GM23338 (cell line): ENCODE measurements at regions not wholly inside any gene's neighbourhood (a gene's known extent, or its start where the extent isn't known, plus 50 kb on each side); places are given as distances from the start of the nearest gene placed in this dataset.

Experiments
- ATAC-seq: fragments of 200-7000 bp; cut with Tn5 transposase; 3 replicates; pipeline ENCODE4 v1.9.1; 2020
- DNase-seq: peaks from one replicate; pipeline ENCODE4 v3.0.0-alpha.2; 2015; ENCODE audit warnings: low spot score
- H2AFZ ChIP-seq: fragments of 200-600 bp; sonication (generic); 2 replicates; pipeline ENCODE4 v1.8.0; 2016; ENCODE audit warnings: antibody characterized with exemption, mild to moderate bottlenecking, moderate library complexity
- H3F3A ChIP-seq: fragments of 200-600 bp; sonication (generic); replicated peaks from 2 replicates; pipeline ENCODE4 v1.8.0; 2017; ENCODE audit warnings: antibody characterized with exemption, mixed run types, low read depth
- H3K27ac ChIP-seq: fragments of 200-600 bp; sonication (generic); 2 replicates; pipeline ENCODE4 v1.6.1; 2016; ENCODE audit warnings: low read depth
- H3K27me3 ChIP-seq: fragments of 200-600 bp; sonication (generic); 2 replicates; pipeline ENCODE4 v1.8.0; 2016; ENCODE audit warnings: mild to moderate bottlenecking, mixed run types, moderate library complexity; ENCODE audit not compliant: insufficient read depth
- H3K36me3 ChIP-seq: fragments of 200-600 bp; sonication (generic); 2 replicates; pipeline ENCODE4 v1.8.0; 2016; ENCODE audit warnings: mild to moderate bottlenecking; ENCODE audit not compliant: insufficient read depth
- H3K4me1 ChIP-seq: fragments of 200-600 bp; sonication (generic); 2 replicates; pipeline ENCODE4 v1.8.0; 2016; ENCODE audit warnings: mild to moderate bottlenecking, moderate library complexity; ENCODE audit not compliant: insufficient read depth
- H3K4me2 ChIP-seq: fragments of 200-600 bp; sonication (generic); 2 replicates; pipeline ENCODE4 v1.7.1; 2017; ENCODE audit warnings: mixed run types
- H3K4me3 ChIP-seq: fragments of 200-600 bp; sonication (generic); 2 replicates; pipeline ENCODE4 v1.6.1; 2016; ENCODE audit warnings: mixed run types
- H3K79me2 ChIP-seq: fragments of 200-600 bp; sonication (generic); replicated peaks from 2 replicates; pipeline ENCODE4 v1.8.0; 2017; ENCODE audit warnings: mild to moderate bottlenecking; ENCODE audit not compliant: insufficient read depth
- H3K9me2 ChIP-seq: fragments of 200-600 bp; sonication (generic); 2 replicates; pipeline ENCODE4 v1.8.0; 2017; ENCODE audit not compliant: insufficient read depth
- H4K20me1 ChIP-seq: fragments of 200-600 bp; sonication (generic); replicated peaks from 2 replicates; pipeline ENCODE4 v1.8.0; 2017; ENCODE audit warnings: mild to moderate bottlenecking; ENCODE audit not compliant: insufficient read depth
- H3K27ac Mint-ChIP-seq: 2 replicates; pipeline ENCODE4 v1.8.0; 2020; ENCODE audit warnings: inconsistent platforms, mild to moderate bottlenecking, moderate library complexity, mixed read lengths
- H3K27me3 Mint-ChIP-seq: 3 replicates; pipeline ENCODE4 v1.8.0; 2022; ENCODE audit warnings: low read depth, mild to moderate bottlenecking, moderate library complexity, mixed read lengths, inconsistent platforms; ENCODE audit not compliant: insufficient read depth, poor library complexity
- H3K36me3 Mint-ChIP-seq: 3 replicates; pipeline ENCODE4 v1.8.0; 2021; ENCODE audit warnings: low read depth, mild to moderate bottlenecking, inconsistent platforms, moderate library complexity, mixed read lengths
- H3K4me1 Mint-ChIP-seq: 3 replicates; pipeline ENCODE4 v1.8.0; 2020; ENCODE audit warnings: mild to moderate bottlenecking, inconsistent platforms, mixed read lengths
- H3K4me3 Mint-ChIP-seq: 3 replicates; pipeline ENCODE4 v1.8.0; 2021; ENCODE audit warnings: moderate library complexity, mild to moderate bottlenecking, inconsistent platforms, mixed read lengths
- H3K9me3 Mint-ChIP-seq: 3 replicates; pipeline ENCODE4 v1.8.0; 2020; ENCODE audit warnings: moderate library complexity, mild to moderate bottlenecking, inconsistent platforms, mixed read lengths
- CREB1 ChIP-seq: fragments of 250-450 bp; sonication (Bioruptor Pico); IDR thresholded peaks from 2 replicates; pipeline ENCODE4 v1.5.0; 2020; ENCODE audit warnings: low read depth, mild to moderate bottlenecking, moderate library complexity
- EZH2 ChIP-seq: fragments of 200-600 bp; sonication (generic); IDR thresholded peaks from one replicate; pipeline ENCODE4 v1.8.0; 2017; ENCODE audit warnings: antibody characterized with exemption, mild to moderate bottlenecking, low read depth; ENCODE audit not compliant: unreplicated experiment
- NANOG ChIP-seq: IDR thresholded peaks from 2 replicates; pipeline ENCODE4 v1.6.1; 2016; ENCODE audit warnings: antibody characterized with exemption, borderline replicate concordance
- STAT1 ChIP-seq: IDR thresholded peaks from one replicate; pipeline ENCODE4 v1.6.1; 2016; ENCODE audit warnings: antibody characterized with exemption; ENCODE audit not compliant: unreplicated experiment
- ZNF114 ChIP-seq: fragments of 250-450 bp; sonication (Bioruptor Pico); IDR thresholded peaks from 2 replicates; pipeline ENCODE4 v1.5.0; 2020; ENCODE audit warnings: mild to moderate bottlenecking, moderate library complexity
- ZNF331 ChIP-seq: fragments of 250-450 bp; sonication (Bioruptor Pico); IDR thresholded peaks from 2 replicates; pipeline ENCODE4 v1.5.0; 2020; ENCODE audit warnings: low read depth, mild to moderate bottlenecking, moderate library complexity
- TF ChIP-seq, protein P1 (sequence below): fragments of 250-450 bp; sonication (Bioruptor Pico); IDR thresholded peaks from 2 replicates; pipeline ENCODE4 v1.5.0; 2020; ENCODE audit warnings: mild to moderate bottlenecking, moderate library complexity
- TF ChIP-seq, protein P2 (sequence below): IDR thresholded peaks from 2 replicates; pipeline ENCODE4 v1.6.1; 2016; ENCODE audit warnings: antibody characterized with exemption

DNA sequence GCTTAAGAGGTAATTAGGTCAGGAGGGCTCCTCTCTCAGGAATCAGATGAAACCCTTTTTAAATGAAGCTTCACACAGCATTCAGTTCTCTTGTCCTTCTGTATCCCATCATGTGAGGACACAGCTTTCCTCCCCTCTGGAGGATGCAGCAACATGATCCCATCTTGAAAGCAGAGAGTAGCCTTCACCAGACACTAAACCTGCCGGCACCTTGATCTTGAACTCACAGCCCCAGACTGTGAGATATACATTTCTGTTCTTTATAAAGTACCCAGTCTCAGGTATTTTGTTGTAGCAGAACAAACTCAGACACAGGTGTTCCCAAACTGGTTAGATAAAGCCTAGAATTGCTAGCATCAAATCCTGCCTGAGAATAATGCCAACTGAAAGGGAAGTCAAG lies 83.7 kb upstream of the PRICKLE2 start:
- H3K9me3 Mint-ChIP-seq, result no peaks in the 10 kb centered on the region; the same call in 2 of the 3 replicates
- no peaks in the 10 kb centered on the region for H3K79me2 ChIP-seq
- no peak for ATAC-seq
- no peaks in the 10 kb centered on the region for H3K27me3 ChIP-seq
- DNase-seq, result no peak
- H3K36me3 Mint-ChIP-seq, result no peaks in the 10 kb centered on the region
- H3K27ac Mint-ChIP-seq, result no peak overlapping the region
- H3K9me2 ChIP-seq, result 0 out of 2 replicates have a peak, but pooled peaks cover 4% of the 10 kb centered on the region
- H3K4me3 ChIP-seq, result no peak overlapping the region
- no peaks in the 10 kb centered on the region for H3K4me1 ChIP-seq
- H3K36me3 ChIP-seq, result no peaks in the 10 kb centered on the region
- H3K4me3 Mint-ChIP-seq, result no peak overlapping the region
- H2AFZ ChIP-seq, result no peak overlapping the region
- no peaks in the 10 kb centered on the region for H3K4me1 Mint-ChIP-seq
- H4K20me1 ChIP-seq, result no peaks in the 10 kb centered on the region
- TF ChIP-seq NANOG, result no peak
- TF ChIP-seq EZH2, result no peak
- no peak for TF ChIP-seq STAT1
- TF ChIP-seq, protein P1, sequence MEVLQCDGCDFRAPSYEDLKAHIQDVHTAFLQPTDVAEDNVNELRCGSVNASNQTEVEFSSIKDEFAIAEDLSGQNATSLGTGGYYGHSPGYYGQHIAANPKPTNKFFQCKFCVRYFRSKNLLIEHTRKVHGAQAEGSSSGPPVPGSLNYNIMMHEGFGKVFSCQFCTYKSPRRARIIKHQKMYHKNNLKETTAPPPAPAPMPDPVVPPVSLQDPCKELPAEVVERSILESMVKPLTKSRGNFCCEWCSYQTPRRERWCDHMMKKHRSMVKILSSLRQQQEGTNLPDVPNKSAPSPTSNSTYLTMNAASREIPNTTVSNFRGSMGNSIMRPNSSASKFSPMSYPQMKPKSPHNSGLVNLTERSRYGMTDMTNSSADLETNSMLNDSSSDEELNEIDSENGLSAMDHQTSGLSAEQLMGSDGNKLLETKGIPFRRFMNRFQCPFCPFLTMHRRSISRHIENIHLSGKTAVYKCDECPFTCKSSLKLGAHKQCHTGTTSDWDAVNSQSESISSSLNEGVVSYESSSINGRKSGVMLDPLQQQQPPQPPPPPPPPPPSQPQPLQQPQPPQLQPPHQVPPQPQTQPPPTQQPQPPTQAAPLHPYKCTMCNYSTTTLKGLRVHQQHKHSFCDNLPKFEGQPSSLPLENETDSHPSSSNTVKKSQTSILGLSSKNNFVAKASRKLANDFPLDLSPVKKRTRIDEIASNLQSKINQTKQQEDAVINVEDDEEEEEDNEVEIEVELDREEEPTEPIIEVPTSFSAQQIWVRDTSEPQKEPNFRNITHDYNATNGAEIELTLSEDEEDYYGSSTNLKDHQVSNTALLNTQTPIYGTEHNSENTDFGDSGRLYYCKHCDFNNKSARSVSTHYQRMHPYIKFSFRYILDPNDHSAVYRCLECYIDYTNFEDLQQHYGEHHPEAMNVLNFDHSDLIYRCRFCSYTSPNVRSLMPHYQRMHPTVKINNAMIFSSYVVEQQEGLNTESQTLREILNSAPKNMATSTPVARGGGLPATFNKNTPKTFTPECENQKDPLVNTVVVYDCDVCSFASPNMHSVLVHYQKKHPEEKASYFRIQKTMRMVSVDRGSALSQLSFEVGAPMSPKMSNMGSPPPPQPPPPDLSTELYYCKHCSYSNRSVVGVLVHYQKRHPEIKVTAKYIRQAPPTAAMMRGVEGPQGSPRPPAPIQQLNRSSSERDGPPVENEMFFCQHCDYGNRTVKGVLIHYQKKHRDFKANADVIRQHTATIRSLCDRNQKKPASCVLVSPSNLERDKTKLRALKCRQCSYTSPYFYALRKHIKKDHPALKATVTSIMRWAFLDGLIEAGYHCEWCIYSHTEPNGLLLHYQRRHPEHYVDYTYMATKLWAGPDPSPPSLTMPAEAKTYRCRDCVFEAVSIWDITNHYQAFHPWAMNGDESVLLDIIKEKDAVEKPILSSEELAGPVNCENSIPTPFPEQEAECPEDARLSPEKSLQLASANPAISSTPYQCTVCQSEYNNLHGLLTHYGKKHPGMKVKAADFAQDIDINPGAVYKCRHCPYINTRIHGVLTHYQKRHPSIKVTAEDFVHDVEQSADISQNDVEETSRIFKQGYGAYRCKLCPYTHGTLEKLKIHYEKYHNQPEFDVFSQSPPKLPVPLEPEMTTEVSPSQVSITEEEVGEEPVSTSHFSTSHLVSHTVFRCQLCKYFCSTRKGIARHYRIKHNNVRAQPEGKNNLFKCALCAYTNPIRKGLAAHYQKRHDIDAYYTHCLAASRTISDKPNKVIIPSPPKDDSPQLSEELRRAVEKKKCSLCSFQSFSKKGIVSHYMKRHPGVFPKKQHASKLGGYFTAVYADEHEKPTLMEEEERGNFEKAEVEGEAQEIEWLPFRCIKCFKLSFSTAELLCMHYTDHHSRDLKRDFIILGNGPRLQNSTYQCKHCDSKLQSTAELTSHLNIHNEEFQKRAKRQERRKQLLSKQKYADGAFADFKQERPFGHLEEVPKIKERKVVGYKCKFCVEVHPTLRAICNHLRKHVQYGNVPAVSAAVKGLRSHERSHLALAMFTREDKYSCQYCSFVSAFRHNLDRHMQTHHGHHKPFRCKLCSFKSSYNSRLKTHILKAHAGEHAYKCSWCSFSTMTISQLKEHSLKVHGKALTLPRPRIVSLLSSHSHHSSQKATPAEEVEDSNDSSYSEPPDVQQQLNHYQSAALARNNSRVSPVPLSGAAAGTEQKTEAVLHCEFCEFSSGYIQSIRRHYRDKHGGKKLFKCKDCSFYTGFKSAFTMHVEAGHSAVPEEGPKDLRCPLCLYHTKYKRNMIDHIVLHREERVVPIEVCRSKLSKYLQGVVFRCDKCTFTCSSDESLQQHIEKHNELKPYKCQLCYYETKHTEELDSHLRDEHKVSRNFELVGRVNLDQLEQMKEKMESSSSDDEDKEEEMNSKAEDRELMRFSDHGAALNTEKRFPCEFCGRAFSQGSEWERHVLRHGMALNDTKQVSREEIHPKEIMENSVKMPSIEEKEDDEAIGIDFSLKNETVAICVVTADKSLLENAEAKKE (CRISPR knock-in tag), result no peak
- TF ChIP-seq, protein P2, sequence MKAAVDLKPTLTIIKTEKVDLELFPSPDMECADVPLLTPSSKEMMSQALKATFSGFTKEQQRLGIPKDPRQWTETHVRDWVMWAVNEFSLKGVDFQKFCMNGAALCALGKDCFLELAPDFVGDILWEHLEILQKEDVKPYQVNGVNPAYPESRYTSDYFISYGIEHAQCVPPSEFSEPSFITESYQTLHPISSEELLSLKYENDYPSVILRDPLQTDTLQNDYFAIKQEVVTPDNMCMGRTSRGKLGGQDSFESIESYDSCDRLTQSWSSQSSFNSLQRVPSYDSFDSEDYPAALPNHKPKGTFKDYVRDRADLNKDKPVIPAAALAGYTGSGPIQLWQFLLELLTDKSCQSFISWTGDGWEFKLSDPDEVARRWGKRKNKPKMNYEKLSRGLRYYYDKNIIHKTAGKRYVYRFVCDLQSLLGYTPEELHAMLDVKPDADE, result no peak
- no peak for TF ChIP-seq CREB1
- no peak for TF ChIP-seq ZNF114 (CRISPR knock-in tag)
- TF ChIP-seq ZNF331 (CRISPR knock-in tag), result no peak
- H3F3A ChIP-seq, result no peaks in the 10 kb centered on the region
- H3K4me2 ChIP-seq, result no peak overlapping the region
- H3K27ac ChIP-seq, result no peak overlapping the region
- no peaks in the 10 kb centered on the region for H3K27me3 Mint-ChIP-seq
